ENCODE measurements at regions not wholly inside any gene's neighbourhood (a gene's known extent, or its start where the extent isn't known, plus 50 kb on each side); places are given as distances from the start of the nearest gene placed in this dataset.

DNA sequence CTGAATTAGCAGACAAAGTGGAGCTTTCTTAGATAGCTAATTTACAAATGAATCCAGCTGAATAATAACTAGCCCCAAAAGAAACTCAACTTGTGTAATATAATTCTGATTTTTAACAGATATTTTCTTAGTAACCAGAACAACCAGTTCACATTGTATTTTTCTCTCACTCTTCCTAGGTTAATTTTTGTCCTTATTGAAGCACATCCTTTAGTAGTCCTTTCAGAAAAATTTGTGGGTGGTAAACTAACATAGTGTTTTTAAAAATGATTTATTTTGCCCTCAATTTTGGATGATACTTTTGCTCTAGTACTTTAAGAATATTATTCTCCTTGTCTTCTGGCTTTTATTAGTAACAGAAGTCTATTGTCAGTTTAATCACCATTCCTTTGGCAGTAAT is 190.6 kb upstream of the SLC39A10 start:
- Mint-ChIP-seq H3K27ac (no peak overlapping the region), H3K4me1 (ENCODE audit: low read depth) (peaks cover 18% of the 10 kb centered on the region), H3K27me3 (ENCODE audit: low read depth) (no peaks in the 10 kb centered on the region), H3K4me3 (ENCODE audit: low read depth) (no peak overlapping the region), H3K9me3 (peaks cover 50% of the 10 kb centered on the region), H3K36me3 (ENCODE audit: low read depth) (peaks cover 32% of the 10 kb centered on the region)
- no peak for DNase-seq (ENCODE audit: low spot score)
- intact Hi-C loops (cut with micrococcal nuclease): no loop called here

DNA sequence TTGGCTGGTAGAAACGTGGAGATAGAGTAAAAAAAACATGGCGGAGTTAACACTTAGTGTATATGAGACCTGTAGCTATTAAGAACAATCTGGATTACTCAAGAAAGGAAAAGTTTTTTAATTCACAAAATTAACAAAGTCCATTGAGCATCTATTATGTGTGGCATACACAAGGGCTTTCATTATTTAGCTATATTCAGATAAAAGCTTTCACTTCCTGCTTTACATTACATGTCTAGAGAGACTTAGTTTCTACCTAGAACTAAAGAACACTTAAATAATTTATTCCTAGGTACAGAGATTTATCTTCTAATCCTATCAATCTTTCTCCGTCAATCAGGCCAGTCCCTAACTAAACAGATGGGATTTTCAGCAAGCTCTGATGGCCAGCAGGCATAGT is 196.0 kb upstream of the SLC39A10 start:
- intact Hi-C loops (cut with micrococcal nuclease): no loop called here
- peaks cover 17% of the 10 kb centered on the region for H3K4me1 Mint-ChIP-seq (ENCODE audit: low read depth)
- peaks cover 53% of the 10 kb centered on the region for H3K9me3 Mint-ChIP-seq
- peaks cover 28% of the 10 kb centered on the region for H3K36me3 Mint-ChIP-seq (ENCODE audit: low read depth)
- no peak overlapping the region for H3K4me3 Mint-ChIP-seq (ENCODE audit: low read depth)
- no peak for DNase-seq (ENCODE audit: low spot score)
- no peak overlapping the region for H3K27ac Mint-ChIP-seq
- no peaks in the 10 kb centered on the region for H3K27me3 Mint-ChIP-seq (ENCODE audit: low read depth)

DNA sequence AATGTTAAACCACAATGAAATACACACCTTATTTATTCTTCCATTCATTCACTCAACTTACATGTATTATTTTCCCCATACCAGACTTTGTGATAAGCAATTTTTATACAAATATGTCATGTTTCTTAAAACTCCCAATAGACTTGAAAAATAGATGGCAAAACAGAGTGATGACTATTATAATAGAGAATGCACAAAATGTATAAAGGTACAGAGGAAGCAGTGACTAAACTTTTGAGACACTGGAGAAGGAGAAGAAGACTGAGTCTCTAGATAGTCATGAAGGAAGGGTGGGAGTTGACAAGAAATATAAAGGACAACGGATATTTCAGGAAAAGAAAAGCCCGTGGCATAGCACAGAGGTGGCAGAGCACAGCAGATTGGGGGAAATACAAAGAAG is 198.1 kb upstream of the SLC39A10 start:
- intact Hi-C loops (cut with micrococcal nuclease): no loop called here
- DNase-seq (ENCODE audit: low spot score): no peak
- Mint-ChIP-seq H3K27ac (no peak overlapping the region), H3K36me3 (ENCODE audit: low read depth) (peaks cover 20% of the 10 kb centered on the region), H3K9me3 (peaks cover 40% of the 10 kb centered on the region), H3K4me1 (ENCODE audit: low read depth) (peaks cover 25% of the 10 kb centered on the region), H3K27me3 (ENCODE audit: low read depth) (no peaks in the 10 kb centered on the region), H3K4me3 (ENCODE audit: low read depth) (no peak overlapping the region)

DNA sequence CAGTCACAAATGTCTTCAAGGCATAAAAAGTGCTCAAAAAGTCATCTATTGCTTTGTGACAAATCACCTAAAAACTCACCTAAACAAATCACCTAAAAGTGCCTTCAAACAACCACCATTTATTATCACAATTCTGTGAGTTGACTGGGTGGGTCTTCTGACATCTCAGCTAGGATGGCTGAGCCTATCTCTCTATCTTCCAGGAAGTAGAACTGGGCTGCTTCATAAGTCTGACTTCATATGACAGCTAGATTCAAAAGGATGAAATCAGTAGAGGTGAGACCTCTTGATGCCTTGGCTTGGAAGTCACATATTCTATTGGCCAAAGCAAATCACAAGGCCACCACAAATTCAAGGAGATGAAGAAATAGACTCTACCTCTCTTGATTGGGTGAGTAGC is 199.2 kb upstream of the SLC39A10 start:
- no peak overlapping the region for H3K27ac Mint-ChIP-seq

DNA sequence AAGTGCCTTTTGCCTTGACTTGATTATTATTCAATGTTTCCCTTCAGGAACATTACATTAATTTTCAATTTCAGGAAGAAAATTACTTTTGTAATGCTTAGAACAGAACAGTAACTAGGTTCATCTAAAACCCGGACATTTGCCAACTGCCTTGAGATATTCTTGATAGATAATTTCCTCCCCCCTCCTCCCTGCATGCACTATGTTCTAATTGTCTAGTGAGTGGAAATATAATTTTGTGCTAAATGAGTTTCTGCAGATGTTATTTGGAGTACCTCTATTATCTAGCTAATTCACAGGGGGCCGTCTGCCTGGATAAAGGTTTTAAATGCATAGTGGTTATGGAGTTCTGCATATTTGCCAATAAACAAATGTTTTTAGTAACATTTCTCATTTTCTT is 200.3 kb upstream of the SLC39A10 start:
- Mint-ChIP-seq H3K9me3 (peaks cover 29% of the 10 kb centered on the region), H3K27me3 (ENCODE audit: low read depth) (no peaks in the 10 kb centered on the region), H3K27ac (no peak overlapping the region), H3K36me3 (ENCODE audit: low read depth) (peaks cover 16% of the 10 kb centered on the region), H3K4me1 (ENCODE audit: low read depth) (peaks cover 24% of the 10 kb centered on the region), H3K4me3 (ENCODE audit: low read depth) (no peak overlapping the region)
- DNase-seq (ENCODE audit: low spot score): no peak
- intact Hi-C loops (cut with micrococcal nuclease): no loop called here

More for the DNA sequence above, 199.2 kb upstream of the SLC39A10 start:
- Mint-ChIP-seq H3K27me3 (ENCODE audit: low read depth) (no peaks in the 10 kb centered on the region), H3K4me1 (ENCODE audit: low read depth) (peaks cover 25% of the 10 kb centered on the region), H3K36me3 (ENCODE audit: low read depth) (peaks cover 20% of the 10 kb centered on the region), H3K9me3 (peaks cover 37% of the 10 kb centered on the region), H3K4me3 (ENCODE audit: low read depth) (no peak overlapping the region)
- intact Hi-C loops (cut with micrococcal nuclease): no loop called here
- DNase-seq (ENCODE audit: low spot score): no peak

DNA sequence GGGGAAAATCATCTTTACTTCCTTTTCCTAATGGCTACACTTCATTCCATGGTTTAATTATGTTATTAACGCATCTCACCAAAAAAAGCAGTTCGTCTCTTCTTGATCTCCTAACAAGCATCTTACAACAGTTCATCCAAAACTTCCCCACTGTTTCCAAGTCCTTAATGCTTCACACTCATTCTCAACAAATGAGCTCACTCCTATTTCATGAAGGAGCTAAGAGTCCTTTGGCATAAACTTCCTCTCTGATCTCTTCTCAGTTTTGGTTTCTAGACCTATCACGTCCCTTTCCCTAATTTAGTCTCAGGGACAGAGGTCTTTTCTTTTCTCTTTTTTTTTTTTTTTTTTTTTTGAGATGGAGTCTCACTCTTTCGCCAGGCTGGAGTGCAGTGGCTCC is 205.9 kb upstream of the SLC39A10 start:
- no peaks in the 10 kb centered on the region for H3K36me3 Mint-ChIP-seq (ENCODE audit: low read depth)
- H3K27ac Mint-ChIP-seq: no peak overlapping the region
- intact Hi-C loops (cut with micrococcal nuclease): no loop called here
- H3K27me3 Mint-ChIP-seq (ENCODE audit: low read depth): no peaks in the 10 kb centered on the region
- H3K4me1 Mint-ChIP-seq (ENCODE audit: low read depth): peaks cover 20% of the 10 kb centered on the region
- H3K4me3 Mint-ChIP-seq (ENCODE audit: low read depth): no peak overlapping the region
- H3K9me3 Mint-ChIP-seq: no peaks in the 10 kb centered on the region
- DNase-seq (ENCODE audit: low spot score): no peak

DNA sequence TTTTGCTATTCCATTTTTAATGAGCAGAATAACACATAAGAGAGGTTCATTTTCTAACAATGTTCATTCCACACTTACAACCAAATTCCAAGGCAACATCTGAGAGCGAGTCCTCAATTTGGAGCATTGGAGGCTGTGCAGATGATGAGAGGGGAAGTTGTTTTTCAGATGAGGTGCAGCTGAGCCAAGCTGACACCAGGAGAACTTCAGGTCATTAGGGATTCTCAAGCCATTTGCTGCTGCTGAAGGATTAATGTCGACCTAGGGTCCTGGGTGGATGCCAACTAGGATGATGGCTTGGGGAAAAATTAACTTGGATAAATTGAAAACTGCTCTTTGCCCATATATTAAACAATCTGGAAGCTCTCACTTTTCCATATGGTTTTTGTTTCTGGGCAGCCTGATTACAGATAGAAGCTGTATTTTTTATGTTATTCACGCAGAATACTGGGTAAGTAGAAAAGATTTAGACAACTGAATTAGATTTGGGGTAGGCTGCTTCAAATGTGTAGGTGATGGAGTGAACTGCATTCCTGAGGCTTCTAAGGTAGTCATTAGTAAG is 206.4 kb upstream of the SLC39A10 start:
- no peak for DNase-seq (ENCODE audit: low spot score)
- H3K4me3 Mint-ChIP-seq (ENCODE audit: low read depth): no peak overlapping the region
- H3K27ac Mint-ChIP-seq: no peak overlapping the region
- H3K9me3 Mint-ChIP-seq: no peaks in the 10 kb centered on the region
- H3K27me3 Mint-ChIP-seq (ENCODE audit: low read depth): no peaks in the 10 kb centered on the region
- H3K4me1 Mint-ChIP-seq (ENCODE audit: low read depth): peaks cover 20% of the 10 kb centered on the region
- no peaks in the 10 kb centered on the region for H3K36me3 Mint-ChIP-seq (ENCODE audit: low read depth)
- intact Hi-C loops (cut with micrococcal nuclease): no loop called here

DNA sequence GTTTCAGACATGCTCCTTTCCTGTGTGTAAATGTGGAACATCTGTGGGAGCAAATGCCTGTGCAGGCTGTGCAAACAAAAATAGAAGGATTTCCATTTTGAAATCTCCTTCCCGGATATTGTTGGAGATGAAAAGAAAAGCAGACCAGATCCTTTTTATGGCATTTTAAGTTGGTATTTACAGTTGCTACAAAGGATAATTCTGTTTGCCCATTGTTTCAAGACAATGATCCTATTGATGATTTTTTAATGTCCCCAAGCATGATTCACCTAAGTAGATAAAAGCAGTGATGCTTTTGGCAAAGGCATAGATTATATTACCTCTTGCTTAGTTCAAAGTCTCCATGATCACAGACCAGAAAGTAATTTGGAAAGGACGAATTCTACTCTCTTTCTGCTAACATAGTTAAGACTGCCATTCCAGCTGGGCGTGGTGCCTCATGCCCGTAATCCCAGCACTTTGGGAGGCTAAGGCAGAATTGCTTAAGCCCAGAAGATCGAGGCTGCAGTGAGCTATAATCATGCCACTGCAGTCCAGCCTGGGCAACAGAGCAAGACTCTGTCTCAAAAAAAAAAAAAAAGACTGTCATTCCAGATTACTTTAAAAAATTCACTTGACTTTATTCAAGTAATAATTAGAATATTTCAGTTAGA is 209.6 kb upstream of the SLC39A10 start:
- no peak overlapping the region for H3K27ac Mint-ChIP-seq
- H3K36me3 Mint-ChIP-seq (ENCODE audit: low read depth): peaks cover 12% of the 10 kb centered on the region
- no peak overlapping the region for H3K4me3 Mint-ChIP-seq (ENCODE audit: low read depth)
- DNase-seq (ENCODE audit: low spot score): no peak
- H3K4me1 Mint-ChIP-seq (ENCODE audit: low read depth): peaks cover 12% of the 10 kb centered on the region
- no peaks in the 10 kb centered on the region for H3K27me3 Mint-ChIP-seq (ENCODE audit: low read depth)
- intact Hi-C loops (cut with micrococcal nuclease): no loop called here
- peaks cover 19% of the 10 kb centered on the region for H3K9me3 Mint-ChIP-seq

DNA sequence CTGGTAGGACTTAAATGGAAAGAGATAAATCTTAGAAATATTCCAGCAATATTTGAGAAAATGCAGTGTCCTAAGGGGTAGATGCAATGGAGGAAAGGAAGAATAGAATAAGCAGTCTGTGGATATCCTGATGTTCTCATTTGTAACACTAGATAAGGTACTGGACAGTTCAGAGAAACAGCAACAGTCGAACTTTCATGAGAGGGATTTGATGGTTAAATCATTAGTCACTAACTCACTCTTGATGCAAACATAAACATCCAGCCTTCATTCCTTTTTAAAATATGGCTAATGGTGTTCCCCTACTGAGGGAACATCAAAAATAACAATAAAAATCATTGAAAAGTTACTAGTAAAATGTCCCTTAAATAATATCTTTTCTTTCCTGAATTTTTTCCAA is 211.4 kb upstream of the SLC39A10 start:
- Mint-ChIP-seq H3K36me3 (ENCODE audit: low read depth) (peaks cover 29% of the 10 kb centered on the region), H3K4me1 (ENCODE audit: low read depth) (peaks cover 6% of the 10 kb centered on the region), H3K27me3 (ENCODE audit: low read depth) (no peaks in the 10 kb centered on the region), H3K9me3 (peaks cover 37% of the 10 kb centered on the region), H3K4me3 (ENCODE audit: low read depth) (no peak overlapping the region), H3K27ac (no peak overlapping the region)
- DNase-seq (ENCODE audit: low spot score): no peak
- intact Hi-C loops (cut with micrococcal nuclease): no loop called here

DNA sequence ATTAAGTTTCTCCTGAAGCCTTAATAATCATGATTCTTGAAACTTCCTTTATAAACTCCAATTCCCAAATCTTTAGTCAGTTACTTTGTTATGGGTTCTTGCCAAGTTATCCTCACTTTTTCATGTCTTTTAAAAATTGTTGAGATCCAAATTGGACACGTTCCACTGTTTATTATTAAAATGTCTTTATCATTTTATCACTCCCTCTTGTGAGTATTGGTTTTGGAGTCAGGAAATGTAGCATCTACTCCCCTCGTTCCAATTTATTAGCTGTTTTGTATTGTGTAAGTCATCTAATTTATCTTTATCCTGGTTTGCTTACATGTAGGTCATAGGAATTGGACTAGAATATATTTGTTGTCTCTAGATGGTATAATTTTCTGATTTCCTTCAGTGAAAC is 213.1 kb upstream of the SLC39A10 start:
- Mint-ChIP-seq H3K4me1 (ENCODE audit: low read depth) (peaks cover 2% of the 10 kb centered on the region), H3K4me3 (ENCODE audit: low read depth) (no peak overlapping the region), H3K36me3 (ENCODE audit: low read depth) (peaks cover 35% of the 10 kb centered on the region), H3K27me3 (ENCODE audit: low read depth) (no peaks in the 10 kb centered on the region), H3K27ac (no peak overlapping the region), H3K9me3 (peaks cover 46% of the 10 kb centered on the region)
- intact Hi-C loops (cut with micrococcal nuclease): no loop called here
- no peak for DNase-seq (ENCODE audit: low spot score)

DNA sequence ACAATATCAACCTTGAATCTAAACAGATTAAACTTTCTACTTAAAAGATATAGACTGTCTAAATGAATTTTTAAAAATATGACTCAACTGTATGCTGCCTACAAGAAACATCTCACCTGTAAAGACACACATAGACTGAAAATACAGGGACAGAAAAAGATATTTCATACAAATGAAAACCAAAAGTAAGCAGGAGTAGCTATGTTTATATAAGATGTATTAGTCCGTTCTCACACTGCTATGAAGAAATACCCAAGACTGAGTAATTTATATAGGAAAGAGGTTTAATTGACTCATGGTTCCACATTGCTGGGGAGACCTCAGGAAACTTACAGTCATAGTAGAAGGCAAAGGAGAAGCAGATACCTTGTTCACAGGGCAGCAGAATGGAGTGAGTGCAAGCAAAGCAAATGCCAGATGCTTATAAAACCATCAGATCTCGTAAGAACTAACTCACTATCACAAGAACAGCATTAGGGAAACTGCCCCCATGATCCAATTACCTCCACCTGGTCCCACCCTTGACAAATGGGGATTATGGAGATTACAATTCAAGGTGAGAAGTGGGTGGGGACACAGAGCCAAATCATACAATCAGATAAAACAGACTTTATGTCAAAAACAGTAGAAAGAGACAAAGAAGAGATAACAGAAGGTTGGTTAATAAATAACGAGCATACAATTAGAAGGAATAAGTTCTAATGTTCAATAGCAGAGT is 214.4 kb upstream of the SLC39A10 start:
- Mint-ChIP-seq H3K36me3 (ENCODE audit: low read depth) (peaks cover 40% of the 10 kb centered on the region), H3K27me3 (ENCODE audit: low read depth) (no peaks in the 10 kb centered on the region), H3K27ac (no peak overlapping the region), H3K9me3 (peaks cover 56% of the 10 kb centered on the region), H3K4me3 (ENCODE audit: low read depth) (no peak overlapping the region), H3K4me1 (ENCODE audit: low read depth) (peaks cover 4% of the 10 kb centered on the region)
- intact Hi-C loops (cut with micrococcal nuclease): no loop called here
- DNase-seq (ENCODE audit: low spot score): no peak

DNA sequence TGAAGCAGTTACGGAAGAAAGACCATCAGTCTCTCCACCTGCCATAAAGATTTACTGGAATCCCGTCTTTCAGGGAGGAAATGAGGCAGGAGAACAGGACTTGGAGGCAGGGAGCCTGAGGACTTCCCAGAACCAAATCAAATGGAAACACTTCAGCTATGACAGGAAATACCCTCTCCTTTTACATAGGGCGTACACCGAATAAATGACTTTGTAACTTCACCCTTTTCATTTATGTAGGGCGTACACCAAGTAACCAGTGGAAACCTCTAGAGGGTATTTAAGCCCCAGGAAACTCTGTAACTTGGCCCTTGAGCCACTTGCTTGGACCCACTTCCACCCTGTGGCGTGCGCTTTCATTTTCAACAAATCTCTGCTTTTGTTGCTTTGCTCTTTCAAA is 218.3 kb upstream of the SLC39A10 start:
- Mint-ChIP-seq H3K4me3 (ENCODE audit: low read depth) (no peak overlapping the region), H3K27ac (no peak overlapping the region), H3K36me3 (ENCODE audit: low read depth) (peaks cover 35% of the 10 kb centered on the region), H3K27me3 (ENCODE audit: low read depth) (no peaks in the 10 kb centered on the region), H3K4me1 (ENCODE audit: low read depth) (peaks cover 6% of the 10 kb centered on the region), H3K9me3 (peaks cover 51% of the 10 kb centered on the region)
- intact Hi-C loops (cut with micrococcal nuclease): no loop called here
- DNase-seq (ENCODE audit: low spot score): no peak

DNA sequence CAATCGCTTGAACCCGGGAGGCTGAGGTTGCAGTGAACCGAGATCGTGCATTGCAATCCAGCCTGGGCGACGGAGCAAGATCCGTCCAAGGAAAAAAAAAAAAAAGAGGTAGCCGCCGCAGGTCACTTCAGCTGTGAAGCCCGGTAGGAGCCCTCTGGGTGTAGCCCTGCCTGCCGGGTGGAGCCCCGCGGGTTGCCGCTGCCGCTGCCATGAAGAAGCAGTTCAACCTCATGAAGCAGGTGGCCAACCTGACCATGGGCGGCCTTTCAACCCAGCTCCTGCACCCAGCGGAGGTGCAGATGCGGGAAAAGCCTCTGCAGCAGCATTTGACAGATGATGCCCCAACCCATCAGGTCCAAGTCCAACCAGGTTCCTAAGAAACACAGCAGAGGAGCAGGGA is 219.5 kb upstream of the SLC39A10 start:
- Mint-ChIP-seq H3K4me1 (ENCODE audit: low read depth) (peaks cover 6% of the 10 kb centered on the region), H3K9me3 (peaks cover 49% of the 10 kb centered on the region), H3K4me3 (ENCODE audit: low read depth) (no peak overlapping the region), H3K36me3 (ENCODE audit: low read depth) (peaks cover 35% of the 10 kb centered on the region), H3K27me3 (ENCODE audit: low read depth) (no peaks in the 10 kb centered on the region), H3K27ac (no peak overlapping the region)
- intact Hi-C loops (cut with micrococcal nuclease): no loop called here
- no peak for DNase-seq (ENCODE audit: low spot score)
